ENCODE measurements at regions not wholly inside any gene's neighbourhood (a gene's known extent, or its start where the extent isn't known, plus 50 kb on each side); places are given as distances from the start of the nearest gene placed in this dataset.
"Not testable (repeated sequence)": the region's sequence is repeated elsewhere in the genome, so short reads cannot be mapped to it uniquely, and the experiment has no call there.

DNA sequence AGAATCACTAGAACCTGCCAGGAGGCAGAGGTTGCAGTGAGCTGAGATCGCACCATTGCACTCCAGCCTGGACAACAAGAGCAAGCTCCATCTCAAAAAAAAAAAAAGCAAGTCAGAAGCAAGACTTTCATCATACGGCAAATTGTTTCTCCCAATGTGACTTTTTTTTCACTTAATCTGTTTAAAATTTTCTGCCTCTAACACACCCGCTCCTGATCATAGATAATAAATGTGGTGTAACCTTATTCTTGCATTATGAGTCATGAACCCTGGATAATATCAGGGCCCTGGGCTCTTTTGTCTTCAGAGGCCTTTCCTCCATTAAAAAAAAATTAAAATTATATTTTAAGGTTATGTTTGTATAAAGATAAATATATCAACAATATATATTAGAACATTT is 111.4 kb upstream of the JCAD start:
- no peak for DNase-seq (ENCODE audit: low spot score)

DNA sequence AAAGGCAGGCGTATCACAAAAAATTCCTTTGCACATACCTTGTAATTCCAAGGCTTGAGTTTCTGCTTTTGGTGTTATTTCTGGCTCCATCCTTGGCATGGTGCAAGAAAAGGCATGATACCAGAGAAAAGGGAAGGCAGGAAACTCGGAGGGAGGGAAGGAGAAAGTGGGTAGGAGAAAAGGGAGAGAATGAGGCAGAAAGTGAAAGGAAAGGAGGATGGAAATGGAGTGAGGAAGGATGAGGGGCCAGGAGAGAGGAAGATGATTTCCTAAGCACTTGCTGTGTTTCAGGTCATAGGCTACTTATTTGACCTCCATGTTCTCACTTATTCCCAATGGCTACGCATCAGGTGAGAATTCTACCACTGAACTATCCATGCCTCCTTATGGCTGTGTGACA is 110.8 kb upstream of the JCAD start:
- no peak for DNase-seq (ENCODE audit: low spot score)

DNA sequence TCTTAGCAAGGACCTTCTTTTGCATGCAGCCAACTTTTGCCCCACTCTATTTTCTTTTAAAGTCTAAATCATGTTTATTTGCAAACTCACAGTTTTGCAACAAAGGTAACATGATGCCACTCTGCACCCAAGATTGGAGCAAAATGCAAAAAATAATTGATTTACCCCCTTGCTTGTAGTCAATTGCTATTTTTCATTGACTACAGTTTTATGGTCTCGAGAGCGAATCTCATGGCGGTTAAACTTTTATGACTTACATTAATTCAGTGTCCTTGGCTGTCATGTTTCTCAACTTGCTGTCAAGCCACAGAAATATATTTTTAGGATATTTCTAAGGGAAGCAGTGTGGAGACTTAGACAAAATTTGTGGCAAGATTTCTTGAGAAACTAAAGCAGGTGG is 110.0 kb upstream of the JCAD start:
- DNase-seq (ENCODE audit: low spot score), result no peak

GRCh38 chr10:30166929-30167328 is 107.5 kb upstream of the JCAD start:
- no peak for DNase-seq (ENCODE audit: low spot score)

DNA sequence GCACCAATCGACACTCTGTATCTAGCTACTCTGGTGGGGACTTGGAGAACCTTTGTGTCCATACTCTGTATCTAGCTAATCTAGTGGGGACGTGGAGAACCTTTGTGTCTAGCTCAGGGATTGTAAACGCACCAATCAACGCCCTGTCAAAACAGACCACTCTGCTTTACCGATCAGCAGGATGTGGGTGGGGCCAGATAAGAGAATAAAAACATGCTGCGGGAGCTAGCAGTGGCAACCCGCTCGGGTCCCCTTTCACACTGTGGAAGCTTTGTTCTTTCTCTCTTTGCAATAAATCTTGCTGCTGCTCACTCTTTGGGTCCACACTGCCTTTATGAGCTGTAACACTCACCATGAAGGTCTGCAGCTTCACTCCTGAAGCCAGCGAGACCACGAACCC is 104.0 kb upstream of the JCAD start:
- DNase-seq (ENCODE audit: low spot score), result not testable (repeated sequence)

GRCh38 chr10:30162796-30163195 is 103.4 kb upstream of the JCAD start:
- not testable (repeated sequence) for DNase-seq (ENCODE audit: low spot score)

DNA sequence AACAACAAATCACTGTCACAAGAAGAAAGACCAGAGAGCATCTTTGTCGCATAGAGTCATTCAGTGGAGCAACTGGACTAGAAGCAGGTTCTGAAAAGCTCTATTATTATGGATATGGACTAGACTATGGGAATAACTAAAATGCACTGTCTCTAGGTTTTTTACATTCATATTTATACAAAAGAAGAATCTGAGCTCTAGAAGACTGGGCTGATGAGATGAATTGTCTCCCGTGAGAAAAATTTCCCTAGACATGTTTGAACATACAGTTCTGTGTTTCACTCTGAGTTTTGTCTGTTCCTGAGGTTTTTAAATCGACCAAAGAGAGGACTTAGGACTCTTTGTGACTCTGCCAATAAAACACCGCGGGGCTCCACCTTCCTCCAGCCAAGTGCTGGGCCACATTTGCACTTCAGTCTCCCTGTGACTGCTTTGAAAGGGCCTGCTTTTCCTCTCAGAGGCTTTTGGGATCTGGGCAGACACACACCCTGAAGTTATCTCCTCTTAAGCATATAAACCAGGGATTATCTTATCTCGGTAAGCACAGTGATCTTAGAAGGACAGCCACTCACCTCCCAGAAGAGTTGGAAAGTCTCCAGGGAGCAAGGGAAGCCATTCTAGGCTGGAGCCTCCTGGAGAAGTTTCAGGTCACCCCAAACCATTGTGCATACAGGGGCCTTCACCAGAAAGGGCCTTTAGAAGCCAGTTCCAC is 101.0 kb upstream of the JCAD start:
- DNase-seq (ENCODE audit: low spot score), result no peak

GRCh38 chr10:30159614-30160013 is 100.2 kb upstream of the JCAD start:
- DNase-seq (ENCODE audit: low spot score), result not testable (repeated sequence)

DNA sequence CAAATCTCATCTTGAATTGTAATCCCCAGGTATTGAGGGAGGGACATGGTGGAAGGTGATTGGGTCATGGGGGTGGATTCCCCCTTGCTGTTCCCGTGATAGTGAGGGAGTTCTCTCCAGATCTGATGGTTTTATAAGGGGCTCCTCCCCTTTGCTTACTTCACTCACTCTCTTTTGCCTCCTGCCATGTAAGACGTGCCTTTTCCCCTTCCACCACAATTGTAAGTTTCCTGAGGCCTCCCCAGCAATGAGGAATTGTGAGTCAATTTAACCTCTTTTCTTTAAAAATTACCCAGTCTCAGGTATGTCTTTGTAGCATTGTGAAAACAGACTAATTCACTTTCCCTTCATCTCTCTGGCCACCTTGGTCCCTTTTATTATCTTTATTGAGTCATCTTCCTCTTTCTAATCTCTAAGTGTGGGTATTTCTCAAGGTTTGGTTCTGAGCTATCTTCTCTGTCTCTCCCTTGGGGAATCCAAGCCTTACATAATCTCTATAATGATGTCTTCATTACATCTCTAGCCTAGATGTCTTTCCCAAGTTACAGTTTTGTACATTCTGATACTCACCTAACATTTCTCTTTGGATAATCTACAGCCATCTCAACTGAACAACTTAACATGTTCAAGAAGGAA is 99.1 kb upstream of the JCAD start:
- no peak for DNase-seq (ENCODE audit: low spot score)

DNA sequence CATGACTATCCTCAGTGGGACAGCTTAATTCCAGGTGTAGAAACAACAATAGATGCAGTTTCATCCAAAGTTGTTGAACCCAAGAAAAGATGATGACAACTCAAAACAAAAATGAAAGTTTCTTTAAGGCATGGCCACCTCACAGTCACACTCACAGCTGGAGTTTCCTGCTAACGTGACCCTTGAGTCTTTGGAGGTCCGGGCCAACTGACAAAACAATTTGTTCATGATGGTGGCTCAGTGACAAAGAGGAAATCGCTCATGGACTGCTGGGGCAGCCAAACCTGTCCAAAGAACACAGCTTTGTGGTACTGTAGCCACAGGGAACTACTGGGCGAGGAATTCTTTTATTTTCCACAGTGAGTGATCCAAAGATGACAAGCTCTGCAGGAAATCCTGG is 96.0 kb upstream of the JCAD start:
- DNase-seq (ENCODE audit: low spot score), result no peak

DNA sequence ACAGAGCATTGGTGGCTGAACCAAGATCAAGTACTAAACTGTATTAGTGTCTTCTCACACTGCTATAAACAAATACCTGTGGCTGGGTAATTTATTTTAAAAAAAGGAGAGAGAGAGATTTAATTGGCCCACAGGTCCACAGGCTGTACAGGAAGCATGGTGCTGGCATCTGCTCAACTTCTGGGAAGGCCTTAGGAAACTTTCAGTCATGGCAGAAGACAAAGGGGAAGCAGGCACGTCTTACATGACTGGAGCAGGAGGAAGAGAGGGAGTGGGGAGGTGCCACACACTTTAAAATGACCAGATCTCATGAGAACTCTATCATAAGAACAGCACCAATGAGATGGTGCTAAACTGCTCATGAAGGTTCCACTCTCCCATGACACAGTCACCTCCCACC is 95.2 kb upstream of the JCAD start:
- no peak for DNase-seq (ENCODE audit: low spot score)

GRCh38 chr10:30154126-30154525 is 94.7 kb upstream of the JCAD start:
- DNase-seq (ENCODE audit: low spot score), result no peak

DNA sequence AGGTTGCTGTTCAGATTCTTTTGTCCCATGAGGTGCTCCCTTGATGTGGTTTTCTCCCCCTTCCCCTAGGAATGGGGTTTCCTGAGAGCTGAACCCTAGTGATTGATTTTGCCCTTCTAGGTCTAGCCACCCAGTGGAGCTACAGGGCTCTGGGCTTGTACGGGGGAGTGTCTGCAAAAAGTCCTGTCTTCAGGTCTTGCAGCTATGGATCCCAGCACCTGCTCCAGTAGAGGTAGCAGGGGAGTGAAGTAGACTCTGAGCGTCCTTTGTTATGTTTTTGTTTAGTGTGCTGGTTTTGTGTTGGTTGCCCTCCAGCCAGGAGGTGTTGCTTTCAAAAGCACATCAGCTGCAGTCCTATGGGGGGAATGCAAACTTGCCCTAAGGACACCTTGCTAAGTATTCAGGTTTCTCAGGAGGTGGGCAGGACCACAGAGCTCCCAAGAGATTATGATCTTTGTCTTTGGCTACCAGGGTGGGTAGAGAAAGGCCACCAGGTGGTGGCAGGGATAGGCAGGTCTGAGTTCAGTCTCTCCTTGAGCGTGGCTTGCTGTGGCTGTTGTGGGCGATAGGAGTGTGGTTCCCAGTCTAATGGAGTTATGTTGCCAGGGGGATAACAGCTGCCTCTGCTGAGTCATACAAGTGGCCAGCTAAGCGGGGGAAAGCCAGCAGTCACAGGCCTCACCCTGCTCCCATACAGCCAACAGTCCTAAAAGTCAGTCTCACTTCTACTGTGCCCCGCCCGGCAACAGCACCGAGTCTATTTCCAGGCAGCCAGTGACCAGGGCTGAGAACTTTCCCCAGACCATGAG is 92.4 kb upstream of the JCAD start:
- peak; percentile 30 for DNase-seq (ENCODE audit: low spot score)

DNA sequence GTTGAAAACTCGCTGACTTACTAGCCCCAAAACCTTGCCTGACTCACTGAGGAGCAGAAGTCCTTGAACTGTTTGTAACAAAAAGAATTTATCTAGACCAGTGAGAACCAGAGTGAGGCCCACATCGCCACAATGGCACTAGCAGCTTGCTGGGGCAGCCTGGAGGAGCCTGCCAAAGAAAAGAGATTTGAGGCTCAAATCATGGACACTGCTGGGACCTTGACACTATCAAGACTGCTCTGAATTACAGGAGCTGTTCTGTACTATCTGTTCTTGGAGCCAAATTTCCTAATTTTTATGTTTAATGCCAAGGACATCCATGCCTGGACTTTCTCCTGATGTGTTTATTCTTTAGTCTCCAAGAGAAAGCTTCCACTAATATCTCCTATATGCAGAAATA is 82.0 kb upstream of the JCAD start:
- no peak for DNase-seq (ENCODE audit: low spot score)

DNA sequence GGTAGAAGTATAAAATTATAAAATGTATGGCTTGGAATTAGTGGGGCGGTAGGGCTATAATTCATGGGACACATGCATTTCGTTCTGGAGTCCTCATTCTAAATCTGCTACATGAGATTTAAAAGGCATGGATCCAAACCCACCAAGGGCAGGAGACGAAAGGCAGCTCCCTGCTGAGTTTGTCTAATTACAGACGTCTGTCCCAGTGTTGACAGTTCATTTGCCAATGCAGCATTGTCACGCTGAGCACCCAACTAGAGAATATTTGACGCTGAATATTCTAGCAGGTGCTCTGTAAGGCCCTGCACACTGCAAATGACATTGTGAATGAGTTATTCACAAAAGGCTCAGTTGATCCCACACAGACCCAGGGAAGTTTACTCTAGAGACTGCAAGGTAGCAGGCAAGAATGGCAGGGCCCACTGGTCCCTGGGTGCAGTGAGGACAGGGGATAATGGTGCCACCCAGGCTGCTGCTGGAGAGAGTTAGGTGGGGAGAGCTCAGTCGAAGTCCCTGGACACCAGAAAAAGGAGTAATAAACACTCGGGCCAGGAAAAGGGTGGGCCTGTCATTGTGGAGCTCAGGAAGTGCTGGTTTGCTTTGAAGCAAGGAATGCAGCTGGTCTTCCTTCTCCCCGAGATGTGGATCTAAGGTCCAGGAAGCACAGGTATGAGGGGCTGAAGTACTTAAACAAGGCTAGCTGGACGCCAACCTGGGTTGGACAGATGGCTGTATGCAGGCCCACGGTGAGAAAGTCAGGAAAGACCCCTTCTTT is 75.0 kb upstream of the JCAD start:
- DNase-seq (ENCODE audit: low spot score), result no peak

DNA sequence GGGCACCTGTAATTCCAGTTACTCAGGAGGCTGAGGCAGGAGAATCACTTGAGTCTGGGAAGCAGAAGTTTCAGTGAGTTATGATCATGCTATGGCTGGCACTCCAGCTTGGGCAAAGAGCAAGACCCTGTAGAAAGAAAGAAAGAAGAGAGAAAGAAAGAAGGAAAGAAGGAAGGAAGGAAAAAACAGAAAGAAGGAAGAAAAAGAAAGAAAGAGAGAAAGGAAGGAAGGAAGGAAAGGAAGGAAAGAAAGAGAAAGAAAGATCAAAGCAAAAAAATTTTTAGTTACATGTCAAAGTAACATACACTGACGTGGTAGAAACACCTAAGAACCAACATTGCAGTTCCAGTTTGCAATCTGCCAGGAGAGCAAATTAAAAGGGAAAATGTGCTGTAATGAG is 73.8 kb upstream of the JCAD start:
- DNase-seq (ENCODE audit: low spot score), result no peak

DNA sequence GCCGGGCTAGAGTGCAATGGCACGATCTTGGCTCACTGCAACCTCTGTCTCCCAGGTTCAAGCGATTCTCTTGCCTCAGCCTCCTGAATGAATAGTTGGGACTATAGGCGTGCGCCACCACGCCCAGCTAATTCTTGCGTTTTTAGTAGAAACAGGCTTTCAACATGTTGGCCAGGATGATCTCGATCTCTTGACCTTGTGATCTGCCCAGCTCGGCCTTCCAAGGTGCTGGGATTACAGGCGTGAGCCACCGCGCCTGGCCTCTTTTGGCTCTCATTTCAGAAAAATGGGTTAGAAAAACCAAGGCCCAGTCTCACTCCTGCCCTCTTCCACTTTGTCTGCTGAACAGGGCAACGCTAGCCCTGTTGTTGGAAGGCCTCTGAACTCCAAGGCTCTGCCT is 72.0 kb upstream of the JCAD start:
- not testable (repeated sequence) for DNase-seq (ENCODE audit: low spot score)

GRCh38 chr10:30129326-30129725 is 69.9 kb upstream of the JCAD start:
- not testable (repeated sequence) for DNase-seq (ENCODE audit: low spot score)

DNA sequence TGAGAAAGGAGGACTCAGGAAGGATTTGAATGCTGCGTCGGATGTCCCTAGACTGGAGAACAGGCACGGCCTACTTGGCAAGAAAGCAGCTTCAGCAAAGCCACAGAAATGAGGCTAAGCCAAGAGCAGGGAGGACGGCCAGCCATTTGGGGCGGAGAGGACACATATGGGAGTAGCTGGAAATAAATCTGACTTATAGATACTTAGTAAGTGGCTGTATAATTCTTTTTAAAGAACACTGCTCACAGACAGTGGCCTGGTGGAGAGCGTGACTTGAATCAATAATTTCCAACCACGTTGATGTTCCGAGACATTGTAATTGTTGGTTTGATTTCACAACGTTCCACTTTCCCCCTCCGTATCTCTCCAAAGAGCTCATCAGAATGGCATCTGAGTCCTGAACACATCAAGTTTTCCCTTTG is 67.7 kb upstream of the JCAD start:
- DNase-seq (ENCODE audit: low spot score), result no peak

- no peak for DNase-seq (ENCODE audit: low spot score)
These were observed 66.1 kb upstream of the JCAD start for GRCh38 chr10:30125496-30125895.

GRCh38 chr10:30124704-30125103 is 65.3 kb upstream of the JCAD start:
- DNase-seq (ENCODE audit: low spot score), result no peak

- no peak for DNase-seq (ENCODE audit: low spot score)
These were observed 62.0 kb upstream of the JCAD start for GRCh38 chr10:30121401-30121800.
